NT2/D1 (cell line): ENCODE measurements at regions not wholly inside any gene's neighbourhood (a gene's known extent, or its start where the extent isn't known, plus 50 kb on each side); places are given as distances from the start of the nearest gene placed in this dataset.

Experiments
- YY1 ChIP-seq: IDR thresholded peaks from 2 replicates; pipeline ENCODE4 v1.6.1; 2011; ENCODE audit not compliant: insufficient read length, insufficient read depth
- ZNF274 ChIP-seq: IDR thresholded peaks from 2 replicates; pipeline ENCODE4 v1.6.1; 2011; ENCODE audit warnings: mild to moderate bottlenecking, low read depth, low read length

DNA sequence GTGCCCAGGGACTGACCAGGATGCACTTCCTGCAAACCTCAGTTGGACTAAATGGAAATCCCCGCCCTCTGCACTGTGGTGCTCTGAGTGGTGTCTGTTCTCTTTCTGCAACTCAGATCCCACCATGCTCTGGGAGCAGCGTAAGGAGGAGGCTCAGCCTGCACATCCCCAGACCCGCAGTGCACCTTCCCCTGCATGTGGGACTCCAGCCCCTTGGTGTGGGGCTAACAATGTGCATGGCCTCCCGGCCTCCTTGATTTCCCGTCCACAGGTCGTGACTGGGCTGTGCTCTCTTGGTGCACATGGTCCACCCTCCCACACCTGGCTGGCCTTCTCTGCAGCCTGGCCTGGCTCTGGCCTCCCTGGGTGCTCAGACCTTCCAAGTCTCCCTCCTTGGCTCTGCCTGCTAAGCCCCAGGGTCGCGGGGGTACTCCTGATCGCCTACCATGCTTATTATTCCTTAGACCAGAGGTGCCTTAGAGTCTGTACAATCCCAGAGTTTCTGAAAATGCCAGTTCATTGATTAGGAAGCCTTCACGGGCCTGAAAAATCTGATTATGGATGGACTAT lies 397.5 kb downstream of the IRX2 start:
- TF ChIP-seq YY1 (no peak), ZNF274 (no peak)
